Peyer's patch (tissue), 4 donors: ENCODE measurements at regions not wholly inside any gene's neighbourhood (a gene's known extent, or its start where the extent isn't known, plus 50 kb on each side); places are given as distances from the start of the nearest gene placed in this dataset.

ENCODE experiments used
- DNase-seq, 3 donors: peaks; one replicate each; pipeline ENCODE4 v3.0.0-alpha.2; 2017 to 2019
- H3K27ac ChIP-seq, 4 donors: fragments of 200-600 bp; sonication (generic); one replicate each; pipeline ENCODE4 v1.5.1; 2016 to 2019
- H3K27me3 ChIP-seq, 2 donors: fragments of 200-600 bp; sonication (generic); one replicate each; pipeline ENCODE4 v1.5.1; 2019
- H3K36me3 ChIP-seq, 3 donors: fragments of 200-600 bp; sonication (generic); one replicate each; pipeline ENCODE4 v1.5.1; 2016 to 2019
- H3K4me1 ChIP-seq, 4 donors: fragments of 200-600 bp; sonication (generic); one replicate each; pipeline ENCODE4 v1.5.1; 2016 to 2019
- H3K4me3 ChIP-seq, 4 donors: fragments of 200-600 bp; sonication (generic); 1 replicate in 3 of 4; 2 replicates in 1 of 4; pipeline ENCODE4 v1.5.1; 2016 to 2019; ENCODE audit warnings: mild to moderate bottlenecking in 1 of 4
- H3K9me3 ChIP-seq, 4 donors: fragments of 200-600 bp; sonication (generic); one replicate each; pipeline ENCODE4 v1.5.1; 2016 to 2019; ENCODE audit warnings: mild to moderate bottlenecking in 1 of 4
- CTCF ChIP-seq, 6 experiments: fragments of 450-650 bp in 4 of 6; fragments of 200-600 bp in 2 of 6; sonication (generic) in 1 of 6; IDR thresholded peaks; one replicate each; pipeline ENCODE4 v1.5.1; 2017 to 2019; ENCODE audit warnings: antibody characterized with exemption in 6 of 6, mild to moderate bottlenecking in 3 of 6, moderate library complexity in 1 of 6
- POLR2A ChIP-seq, 2 donors: fragments of 450-650 bp; IDR thresholded peaks; one replicate each; pipeline ENCODE4 v1.5.1; 2017; ENCODE audit warnings: antibody characterized with exemption in 2 of 2, mild to moderate bottlenecking in 2 of 2, moderate library complexity in 2 of 2

- no peaks in the 10 kb centered on the region for H3K9me3 ChIP-seq
- no peaks in the 10 kb centered on the region for H3K27me3 ChIP-seq
- H3K4me1 ChIP-seq, result no peaks in the 10 kb centered on the region
- no peak for TF ChIP-seq CTCF (IDR thresholded peaks at IDR 0.05)
- no peak for TF ChIP-seq POLR2A (IDR thresholded peaks at IDR 0.05)
- H3K36me3 ChIP-seq, result no peaks in the 10 kb centered on the region
- DNase-seq, result no peak
- H3K4me3 ChIP-seq, result no peak overlapping the region
- H3K27ac ChIP-seq, result no peak overlapping the region
Observed at GRCh38 chr2:2571301-2572150, 240.5 kb upstream of the MYT1L start.

- no peak for TF ChIP-seq POLR2A (IDR thresholded peaks at IDR 0.05)
- no peak for TF ChIP-seq CTCF (IDR thresholded peaks at IDR 0.05)
- H3K27ac ChIP-seq, result no peak overlapping the region
- DNase-seq, result no peak
- no peaks in the 10 kb centered on the region for H3K9me3 ChIP-seq
- H3K4me3 ChIP-seq, result no peak overlapping the region
- no peaks in the 10 kb centered on the region for H3K27me3 ChIP-seq
- no peaks in the 10 kb centered on the region for H3K4me1 ChIP-seq
- H3K36me3 ChIP-seq, result no peaks in the 10 kb centered on the region
Observed at GRCh38 chr2:2570871-2571270, 239.8 kb upstream of the MYT1L start.

- no peak for TF ChIP-seq POLR2A (IDR thresholded peaks at IDR 0.05)
- no peak for TF ChIP-seq CTCF (IDR thresholded peaks at IDR 0.05)
- Histone ChIP-seq H3K4me3 (no peak overlapping the region), H3K36me3 (no peaks in the 10 kb centered on the region), H3K9me3 (no peaks in the 10 kb centered on the region), H3K4me1 (no peaks in the 10 kb centered on the region), H3K27me3 (no peaks in the 10 kb centered on the region), H3K27ac (no peak overlapping the region)
- DNase-seq, result no peak
Observed at GRCh38 chr2:2570360-2570759, 239.3 kb upstream of the MYT1L start.

- H3K27ac ChIP-seq, result no peak overlapping the region
- no peak overlapping the region for H3K4me3 ChIP-seq
- TF ChIP-seq CTCF (IDR thresholded peaks at IDR 0.05), result no peak
- TF ChIP-seq POLR2A (IDR thresholded peaks at IDR 0.05), result no peak
- H3K4me1 ChIP-seq, result no peaks in the 10 kb centered on the region
- H3K9me3 ChIP-seq, result no peaks in the 10 kb centered on the region
- H3K27me3 ChIP-seq, result no peaks in the 10 kb centered on the region
- no peak for DNase-seq
- no peaks in the 10 kb centered on the region for H3K36me3 ChIP-seq
Observed at GRCh38 chr2:2569836-2570235, 238.8 kb upstream of the MYT1L start.

GRCh38 chr2:2569306-2569705 is 238.2 kb upstream of the MYT1L start:
- no peak for TF ChIP-seq CTCF (IDR thresholded peaks at IDR 0.05)
- TF ChIP-seq POLR2A (IDR thresholded peaks at IDR 0.05), result no peak
- no peaks in the 10 kb centered on the region for H3K9me3 ChIP-seq
- no peak overlapping the region for H3K27ac ChIP-seq
- no peaks in the 10 kb centered on the region for H3K27me3 ChIP-seq
- no peak for DNase-seq
- no peaks in the 10 kb centered on the region for H3K4me1 ChIP-seq
- no peaks in the 10 kb centered on the region for H3K36me3 ChIP-seq
- H3K4me3 ChIP-seq, result no peak overlapping the region
